HuH-7 (cell line): ENCODE measurements at regions not wholly inside any gene's neighbourhood (a gene's known extent, or its start where the extent isn't known, plus 50 kb on each side); places are given as distances from the start of the nearest gene placed in this dataset.

Source experiments
- DNase-seq: peaks from one replicate; pipeline ENCODE4 v3.0.0; 2011; ENCODE audit warnings: low spot score

DNA sequence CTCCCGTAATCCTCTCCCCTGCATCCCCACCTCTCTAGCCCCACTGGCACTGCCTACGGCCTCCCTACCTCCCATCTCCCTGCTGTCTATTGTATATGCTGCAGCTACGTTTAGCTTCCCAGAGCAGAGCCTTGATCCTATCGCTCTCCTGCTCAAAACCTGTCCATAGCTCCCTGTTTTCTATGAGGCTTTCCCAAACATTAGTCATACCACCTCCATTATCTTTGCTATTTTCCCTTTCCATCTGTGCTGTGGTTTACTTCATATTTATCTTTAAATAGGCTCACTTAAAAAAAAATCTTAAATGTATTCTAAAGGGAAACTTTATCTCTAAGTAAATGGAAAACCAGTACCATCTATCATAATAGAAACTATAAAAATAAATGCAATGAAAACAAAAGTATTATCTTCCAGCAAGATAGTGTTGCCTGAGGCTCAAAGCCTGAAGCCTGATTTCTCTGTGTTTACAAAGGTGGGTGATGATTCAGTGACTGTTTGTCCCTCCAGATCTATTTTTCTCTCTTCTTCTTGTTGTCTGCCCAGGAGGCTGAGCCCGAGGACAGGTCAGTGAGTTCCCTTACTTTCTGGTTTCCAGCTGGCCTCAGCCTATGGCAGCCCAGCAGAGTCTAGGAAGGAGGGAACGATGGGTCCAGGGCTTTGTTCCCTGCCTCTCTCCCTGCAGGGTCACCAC is 397.1 kb upstream of the CFAP20DC start:
- no peak for DNase-seq

DNA sequence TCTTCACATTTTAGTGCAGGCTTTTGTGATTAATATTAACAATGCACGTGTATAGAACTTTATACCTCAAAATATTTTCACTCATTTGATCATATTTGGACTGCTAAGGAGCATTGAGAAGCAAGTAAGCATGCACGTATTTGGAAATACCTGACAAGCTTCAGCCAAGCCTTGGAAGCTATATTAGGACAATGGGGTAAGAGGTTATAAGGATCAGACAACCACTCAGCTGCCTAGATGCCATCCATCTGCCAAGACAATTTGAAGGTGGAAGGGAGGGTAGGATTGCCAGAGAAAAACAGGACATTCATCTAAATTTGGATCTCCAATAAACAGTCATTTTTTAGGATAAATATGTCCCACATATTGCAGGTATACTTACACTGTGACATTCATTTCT is 394.9 kb upstream of the CFAP20DC start:
- no peak for DNase-seq

DNA sequence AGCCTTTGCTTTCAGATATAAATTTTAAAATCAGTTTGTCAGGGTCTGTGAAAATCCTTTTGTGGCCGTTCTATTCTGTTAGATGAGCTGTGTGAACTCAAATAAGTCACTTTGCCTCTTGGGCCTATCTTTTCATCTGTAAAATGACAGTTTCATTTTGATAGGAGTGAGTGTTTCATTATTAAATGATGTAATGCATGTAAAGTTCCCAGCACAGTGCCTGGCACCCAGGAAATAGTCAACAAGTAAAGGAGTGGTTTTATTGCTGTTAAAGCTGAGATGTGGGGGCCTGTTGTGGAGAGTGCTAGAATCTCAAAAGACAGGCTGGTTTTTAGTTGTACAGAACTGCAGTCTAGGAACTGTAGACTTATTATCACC is 394.5 kb upstream of the CFAP20DC start:
- no peak for DNase-seq

DNA sequence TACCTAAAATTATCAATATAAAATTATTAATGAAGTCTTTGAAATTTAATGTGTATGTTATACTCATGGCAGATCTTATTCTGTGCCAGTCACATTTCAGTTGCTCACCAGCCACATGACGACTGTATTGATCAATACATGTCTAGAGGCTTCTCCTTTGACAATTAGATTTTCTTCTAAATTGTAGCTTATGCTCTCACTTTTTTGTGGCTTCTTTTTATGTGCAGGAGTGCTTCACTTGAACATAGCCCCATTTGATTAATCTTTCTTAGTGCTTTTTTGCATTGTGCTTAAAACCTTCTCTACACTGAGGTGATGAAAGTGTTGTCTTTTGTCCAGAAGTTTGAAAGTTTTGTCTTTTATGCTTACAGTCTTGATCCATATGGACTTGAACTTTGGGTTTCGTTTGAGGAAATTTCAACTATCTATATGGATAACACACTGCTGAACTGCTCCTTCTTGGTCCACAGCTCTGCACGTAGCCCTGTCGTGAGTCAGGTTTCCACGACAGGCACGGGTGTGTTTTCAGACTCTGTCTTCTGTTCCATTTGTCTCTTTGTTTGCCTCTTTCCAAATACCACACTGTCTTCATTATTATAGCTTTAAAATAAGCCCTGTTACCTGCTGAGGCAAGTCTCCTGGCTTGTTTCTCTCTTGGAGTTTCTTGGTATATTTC is 393.9 kb upstream of the CFAP20DC start:
- no peak for DNase-seq

DNA sequence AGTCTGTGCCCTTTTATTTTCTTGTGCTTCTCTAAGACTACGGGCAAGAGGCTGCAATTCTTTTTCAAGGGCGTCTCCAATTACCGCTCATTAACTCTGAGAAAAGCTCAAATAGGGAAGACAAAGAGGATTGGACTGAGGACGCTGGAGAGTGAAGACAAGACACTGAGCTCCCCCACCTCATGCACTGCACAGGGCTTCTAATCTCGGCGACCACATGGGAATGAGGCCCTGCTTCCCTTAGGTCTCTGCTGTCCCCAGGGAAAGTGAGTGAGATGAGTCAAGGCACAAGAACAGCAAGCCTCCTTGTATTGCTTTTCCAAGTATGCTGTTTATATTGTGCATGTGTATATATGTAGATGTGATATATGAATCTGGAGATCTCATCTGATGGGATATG is 392.2 kb upstream of the CFAP20DC start:
- no peak for DNase-seq

DNA sequence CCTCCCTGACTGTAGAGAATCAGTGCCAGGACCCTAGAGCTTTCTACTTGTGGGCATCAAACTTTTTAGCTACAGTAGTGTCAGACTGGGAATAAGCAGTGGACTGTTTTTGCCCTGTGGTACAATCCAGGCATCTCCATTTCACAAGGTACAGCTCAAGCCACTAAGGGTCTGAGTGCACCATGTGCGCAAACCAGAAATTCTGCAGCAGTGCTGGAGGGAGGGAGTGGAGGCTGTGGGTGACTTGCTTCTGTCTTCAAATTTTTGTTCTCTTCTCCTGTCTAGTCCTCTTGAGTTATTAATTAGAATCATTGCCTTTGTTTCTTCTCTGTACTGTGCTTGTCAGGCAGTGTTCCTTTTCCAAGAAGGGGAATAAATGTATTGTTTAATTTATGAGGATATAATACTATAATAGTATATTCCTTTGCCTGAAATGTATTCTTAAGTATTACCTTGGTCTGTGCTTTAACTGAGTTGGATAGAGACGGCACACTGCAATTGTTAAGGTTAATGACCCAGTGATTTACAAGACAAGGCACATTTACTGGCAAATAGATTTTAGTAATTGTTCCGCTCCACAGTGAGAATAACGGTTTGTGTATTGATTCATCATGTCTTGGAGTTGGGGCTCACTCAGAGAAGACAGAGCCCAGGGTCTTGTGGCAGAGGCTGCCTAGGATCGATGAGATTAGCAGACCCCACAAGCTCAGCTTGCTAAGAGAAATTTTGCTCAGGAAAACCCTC is 390.6 kb upstream of the CFAP20DC start:
- no peak for DNase-seq

DNA sequence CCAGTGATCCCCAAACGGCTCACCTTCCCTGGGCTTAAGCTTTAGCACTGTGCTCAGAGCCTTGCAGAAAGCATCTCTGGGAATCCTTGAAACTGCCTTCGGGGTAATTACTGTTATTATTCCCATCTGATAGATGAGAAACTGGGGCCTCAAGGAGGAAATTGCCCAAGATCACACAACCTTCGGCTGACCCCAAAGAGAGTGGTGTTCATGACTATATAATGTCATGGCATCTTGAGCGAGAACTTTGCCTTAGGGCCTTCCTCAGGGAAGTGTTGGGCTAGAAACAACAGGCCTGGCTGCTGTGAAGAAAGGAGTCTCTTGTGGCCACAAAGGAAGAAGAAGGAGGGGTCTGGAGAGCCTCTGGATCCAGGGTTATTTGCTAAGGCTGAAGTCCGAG is 388.7 kb upstream of the CFAP20DC start:
- DNase-seq: no peak

DNA sequence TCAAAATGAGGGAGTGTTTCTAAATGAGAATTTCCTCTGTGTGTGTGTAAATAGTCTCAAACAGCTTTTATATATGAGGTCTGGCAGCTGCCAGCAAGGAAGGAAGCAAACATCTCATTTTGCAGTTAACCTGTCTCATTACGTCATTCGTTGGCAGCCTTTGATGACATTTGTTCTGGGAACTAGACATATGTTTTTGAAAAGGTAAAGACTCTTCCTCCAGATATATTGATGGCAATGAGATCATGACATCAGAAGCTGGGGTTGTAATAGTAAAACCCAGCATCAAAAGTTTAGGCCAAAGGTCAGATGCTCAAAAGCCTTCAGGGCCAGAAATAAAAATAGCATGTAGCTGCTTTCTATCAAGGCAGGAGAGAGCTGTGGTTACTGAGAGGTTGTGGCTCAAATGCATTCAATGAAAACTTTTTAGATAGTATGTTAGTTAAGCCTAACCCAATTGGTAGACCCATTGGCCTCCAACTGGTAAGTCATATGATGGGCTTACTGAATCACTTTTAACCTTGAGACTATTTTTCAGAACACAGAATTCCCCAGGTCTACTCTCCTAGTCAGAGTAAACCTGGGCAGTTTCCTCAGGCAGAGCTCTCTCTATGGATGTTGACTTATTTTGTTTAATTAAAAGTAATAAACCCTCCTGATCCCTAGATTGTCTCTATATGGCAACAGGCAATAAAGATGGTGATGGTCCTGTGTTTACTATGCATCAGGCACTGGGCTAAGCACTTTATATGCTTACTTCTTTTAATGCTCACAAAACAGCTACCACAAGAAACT is 386.5 kb upstream of the CFAP20DC start:
- no peak for DNase-seq

DNA sequence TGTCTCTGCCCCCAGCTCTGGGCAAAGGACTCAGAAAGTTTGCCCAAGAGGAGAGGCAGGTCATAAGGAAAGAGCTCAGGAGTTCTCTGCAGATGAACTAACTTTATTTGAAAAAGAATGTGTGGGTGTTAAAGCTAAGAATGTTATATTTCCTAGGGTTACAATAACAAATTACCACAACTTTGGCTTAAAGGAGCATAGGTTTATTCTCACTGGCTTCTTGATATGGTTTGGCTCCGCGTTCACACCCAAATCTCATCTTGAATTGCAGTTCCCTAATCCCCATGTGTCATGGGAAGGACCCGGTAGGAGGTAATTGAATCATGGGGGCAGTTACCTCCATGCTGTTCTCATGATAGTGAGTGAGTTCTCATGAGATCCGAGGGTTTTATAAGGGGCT is 383.7 kb upstream of the CFAP20DC start:
- no peak for DNase-seq

DNA sequence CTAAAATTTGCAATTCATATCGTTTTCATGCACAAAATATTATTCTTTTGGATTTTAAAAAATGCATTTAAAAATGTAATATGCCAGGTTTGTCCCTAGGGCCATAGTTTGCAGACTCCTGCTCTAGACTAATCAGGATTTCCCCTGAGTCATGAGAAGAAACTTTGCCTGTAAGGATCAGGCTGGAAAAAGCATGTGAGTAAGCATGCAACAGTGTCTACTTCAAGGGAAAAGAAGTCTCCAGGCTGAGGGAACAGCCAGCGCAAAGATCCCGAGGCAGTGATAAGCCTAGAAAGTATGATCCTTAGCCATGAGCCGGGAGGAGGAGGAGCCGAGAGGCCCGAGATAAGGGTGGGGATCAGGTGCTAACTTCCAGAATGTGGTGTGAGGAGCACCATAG is 382.8 kb upstream of the CFAP20DC start:
- no peak for DNase-seq

DNA sequence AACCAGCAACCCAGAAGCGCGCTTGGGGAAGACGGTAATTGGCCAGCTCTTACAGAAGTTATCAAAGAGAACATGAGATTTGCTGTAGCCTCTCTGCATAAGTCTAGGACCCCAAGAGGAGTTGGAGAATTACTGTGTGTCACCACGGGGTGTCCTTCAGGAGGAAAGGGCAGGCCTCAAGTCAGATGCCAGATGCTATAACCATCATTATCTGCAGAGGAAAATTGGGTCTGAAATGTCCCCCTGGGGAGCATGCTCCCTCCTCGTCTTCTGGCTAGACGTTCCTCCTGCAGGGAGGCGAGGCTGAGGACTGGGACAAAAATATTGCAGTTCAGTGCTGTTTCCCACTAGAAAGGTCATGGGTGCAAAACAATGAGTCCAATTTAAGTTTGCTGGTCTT is 380.5 kb upstream of the CFAP20DC start:
- no peak for DNase-seq

DNA sequence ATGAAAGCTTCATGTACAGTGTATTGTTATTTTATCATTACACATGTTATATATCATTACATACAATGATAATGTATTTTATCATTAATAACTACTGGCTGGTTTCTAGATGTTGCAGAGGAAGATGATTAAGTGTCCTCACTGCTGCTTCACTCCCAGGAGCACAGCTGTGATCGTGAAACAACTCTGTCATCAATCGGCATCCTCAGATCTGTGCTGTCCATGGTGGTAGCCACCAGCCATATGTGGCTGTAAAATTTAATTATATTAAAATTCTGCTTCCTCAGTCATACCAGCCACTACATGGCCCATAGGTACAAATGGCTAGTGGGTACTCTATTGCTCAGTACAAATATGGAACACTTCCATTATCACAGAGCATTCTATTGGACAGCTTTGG is 379.4 kb upstream of the CFAP20DC start:
- DNase-seq: no peak

DNA sequence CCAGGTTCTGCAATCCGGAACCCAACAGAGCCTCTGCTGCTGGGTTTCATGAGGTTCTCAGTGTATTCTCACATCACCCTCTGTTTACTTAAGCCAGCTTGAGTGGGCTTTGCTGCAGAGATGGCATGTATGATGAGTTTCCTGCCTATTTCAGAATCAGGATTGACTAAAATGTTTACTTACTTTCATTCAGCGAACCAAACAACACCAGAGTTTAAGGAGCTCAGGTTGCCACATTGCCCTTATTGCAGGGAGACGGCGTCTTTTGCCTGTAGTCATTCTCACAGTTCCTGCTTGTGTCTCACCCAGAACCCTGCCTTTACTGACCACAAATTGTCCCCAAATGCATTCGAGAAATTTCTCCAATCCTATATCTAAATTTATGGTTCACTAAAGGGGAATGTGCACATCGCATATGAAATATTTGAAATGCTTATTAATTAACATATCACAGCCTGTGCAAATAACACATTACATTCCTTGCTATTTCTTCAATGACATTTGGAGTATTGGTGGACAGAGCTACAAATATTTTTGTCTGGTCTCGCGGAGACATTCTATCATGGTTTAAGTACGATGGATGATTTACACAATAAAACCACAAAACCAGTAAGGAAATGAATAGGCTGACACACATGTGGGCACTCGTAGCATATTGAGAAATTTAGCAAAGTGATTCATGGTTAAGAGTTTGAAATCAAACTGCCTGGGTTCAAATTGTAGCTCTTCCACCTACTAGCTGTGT is 377.2 kb upstream of the CFAP20DC start:
- DNase-seq: no peak

DNA sequence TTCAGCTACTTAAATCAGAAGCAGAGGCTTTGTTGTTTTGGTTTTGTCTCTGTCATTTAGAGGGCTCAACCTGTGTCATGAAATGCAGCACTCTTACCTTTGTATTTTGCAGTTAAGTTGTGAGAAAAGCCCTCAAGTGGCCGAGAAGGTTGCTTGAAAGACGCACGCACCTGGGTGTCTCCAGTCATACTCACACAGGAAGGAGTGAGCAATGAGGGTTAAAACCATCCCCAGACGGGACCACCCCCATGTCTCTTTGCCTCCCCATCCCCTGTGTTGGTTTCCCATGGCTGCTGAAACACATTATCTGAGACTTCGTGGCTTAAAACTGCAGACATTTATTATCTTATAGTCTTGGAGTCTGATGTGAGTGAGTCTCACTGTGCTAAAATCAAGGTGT is 376.1 kb upstream of the CFAP20DC start:
- DNase-seq: no peak

DNA sequence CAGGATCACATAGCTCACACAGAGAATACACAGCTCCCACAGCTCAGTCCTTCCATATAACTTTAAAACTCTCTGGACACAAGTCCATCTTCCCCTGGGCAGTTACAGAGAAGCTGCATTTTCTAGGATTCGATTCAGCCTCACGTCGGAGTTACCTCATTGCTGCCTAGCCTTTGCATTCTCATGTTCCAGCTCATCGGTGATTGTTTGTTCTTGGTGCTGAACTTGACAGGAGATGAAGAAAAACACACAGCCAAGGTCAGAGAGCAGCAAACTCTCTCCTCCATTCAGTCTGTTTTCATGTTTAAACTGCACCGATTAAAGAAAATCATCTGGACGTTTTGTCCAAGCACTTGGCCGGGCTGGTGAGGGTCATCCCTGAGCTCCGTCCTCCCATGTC is 375.5 kb upstream of the CFAP20DC start:
- no peak for DNase-seq

DNA sequence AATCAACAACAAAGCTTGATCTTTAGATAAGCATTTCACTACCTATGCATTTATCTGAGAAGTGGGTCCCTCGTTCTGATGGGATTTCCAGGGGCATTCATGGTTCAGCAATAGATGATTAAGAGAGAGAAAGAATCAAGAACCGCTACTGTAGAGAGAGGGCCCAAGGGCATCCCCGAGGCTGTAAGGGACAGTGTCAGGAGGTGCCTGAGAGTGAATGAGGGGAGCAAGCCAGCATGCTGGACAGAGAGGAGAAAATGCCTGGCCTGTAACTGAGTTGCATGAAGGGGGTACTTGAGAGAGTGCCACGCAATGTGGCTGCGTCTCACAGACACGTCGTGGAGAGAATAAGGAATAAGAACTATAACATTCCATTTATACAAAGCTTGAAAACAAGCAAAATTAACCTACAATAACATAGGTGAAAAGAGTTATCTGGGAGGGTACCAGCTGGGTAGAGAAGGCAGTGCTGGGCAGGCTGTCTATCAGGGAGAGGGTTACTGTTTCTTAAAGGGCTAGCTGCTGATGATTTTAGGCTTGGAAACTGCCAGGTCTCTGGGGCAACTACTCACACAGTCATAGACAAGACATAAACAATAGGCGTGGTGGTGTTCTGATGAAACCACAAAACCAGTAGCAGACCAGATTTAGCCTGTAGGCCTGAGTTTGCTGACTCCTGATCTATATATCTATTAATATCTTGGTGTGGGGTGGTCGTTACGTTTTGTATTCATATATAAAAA is 374.6 kb upstream of the CFAP20DC start:
- no peak for DNase-seq

DNA sequence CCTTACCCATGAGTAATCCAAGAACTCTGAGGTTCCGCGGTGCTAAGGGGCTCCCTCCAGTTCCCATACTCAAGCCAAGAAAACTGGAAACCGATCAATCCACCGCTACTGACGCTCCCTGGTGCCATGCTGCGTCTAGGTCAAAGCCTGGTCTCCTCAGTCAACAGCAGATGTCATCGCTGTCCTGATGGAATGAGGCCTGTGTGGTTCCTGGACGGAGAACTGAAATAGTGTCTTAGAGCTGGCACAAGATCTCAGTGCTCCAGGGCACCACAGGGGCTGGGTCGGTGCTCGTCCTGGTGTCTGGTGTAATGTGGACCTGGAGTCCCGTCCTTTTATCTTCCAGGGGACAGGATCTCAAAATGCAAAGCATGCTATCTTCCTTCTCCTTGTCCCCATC is 373.9 kb upstream of the CFAP20DC start:
- no peak for DNase-seq

DNA sequence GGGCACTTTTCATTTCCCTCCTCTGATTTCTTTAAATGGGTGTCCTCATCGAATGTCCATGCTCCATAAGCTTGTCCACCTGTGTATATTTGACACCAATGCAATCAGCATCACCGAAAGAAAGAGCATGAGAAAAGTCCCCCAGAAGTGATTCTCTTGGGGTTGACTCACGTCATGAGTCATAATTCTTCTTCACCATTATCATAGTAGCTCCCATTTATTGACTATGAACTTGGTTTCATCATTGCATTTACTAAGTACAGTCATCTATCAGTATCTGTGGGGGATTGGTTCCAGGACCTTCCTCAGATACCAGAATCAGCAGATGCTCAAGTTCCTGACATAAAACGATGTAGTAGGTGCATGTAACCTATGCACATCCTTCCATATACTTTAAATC is 372.5 kb upstream of the CFAP20DC start:
- DNase-seq: no peak

DNA sequence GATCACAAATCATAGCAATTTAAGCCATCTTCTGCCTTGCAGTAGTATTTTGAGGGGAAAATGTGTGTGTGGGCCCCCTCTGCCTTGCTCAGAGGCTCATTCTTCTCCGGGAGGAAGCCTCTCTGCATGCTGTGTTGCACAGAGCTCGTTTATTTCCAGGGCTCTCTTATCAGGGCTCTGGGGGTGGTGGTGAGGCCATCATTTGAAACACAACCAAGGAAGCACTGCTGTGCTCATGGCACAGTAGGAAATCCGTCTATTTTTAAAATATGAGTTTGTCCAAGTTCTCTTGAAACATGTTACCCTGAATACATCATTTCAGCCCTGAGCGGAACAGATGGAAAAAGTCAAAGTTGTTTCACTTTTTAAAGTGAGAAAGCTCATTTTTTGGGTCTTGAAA is 369.0 kb upstream of the CFAP20DC start:
- no peak for DNase-seq

DNA sequence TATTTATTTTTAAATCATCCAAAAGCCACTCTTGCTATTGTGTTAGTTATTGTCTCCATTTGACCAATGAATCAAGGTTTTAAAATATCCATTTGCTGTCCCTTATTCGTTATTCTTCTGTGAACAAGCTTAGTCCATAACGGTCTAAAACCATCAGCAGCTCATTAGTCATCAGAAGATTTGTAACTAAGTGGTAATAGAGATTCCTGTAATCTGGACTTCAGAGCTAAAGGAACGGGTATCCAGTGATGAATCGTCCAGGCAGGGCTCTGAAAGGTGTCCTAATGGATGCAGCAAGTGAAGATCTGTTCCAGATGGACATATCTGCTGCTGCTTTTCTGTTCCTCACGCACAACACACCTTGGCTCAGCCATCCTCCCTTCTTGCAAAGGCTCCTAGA is 362.7 kb upstream of the CFAP20DC start:
- no peak for DNase-seq

DNA sequence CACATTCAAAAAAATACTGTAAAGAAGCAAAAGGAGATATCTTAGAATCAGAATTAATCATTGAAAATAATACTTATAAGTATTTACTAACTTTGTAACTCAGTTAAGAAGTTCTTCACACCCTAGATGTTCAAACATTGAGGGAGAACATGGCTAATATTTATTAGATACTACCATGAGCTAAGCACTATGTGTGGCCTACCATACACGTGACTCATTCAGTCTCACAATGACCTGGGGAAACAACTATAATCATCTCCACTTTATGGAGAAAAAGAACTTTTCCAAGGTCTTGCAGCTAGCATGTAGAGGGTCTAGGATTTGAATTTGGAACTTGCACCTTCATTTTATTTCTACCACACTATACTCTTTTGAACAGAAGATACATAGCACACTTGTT is 361.9 kb upstream of the CFAP20DC start:
- no peak for DNase-seq
